Trophoblast cell (in vitro differentiated cells and primary cell): ENCODE measurements at regions not wholly inside any gene's neighbourhood (a gene's known extent, or its start where the extent isn't known, plus 50 kb on each side); places are given as distances from the start of the nearest gene placed in this dataset.

Experiments used
- DNase-seq, 2 donors: peaks; one replicate each; pipeline ENCODE4 v3.0.0-alpha.2; 2016
- H2AFZ ChIP-seq: 2 replicates; pipeline ENCODE4 v1.6.1; 2013; ENCODE audit warnings: low read length, moderate library complexity, mild to moderate bottlenecking; ENCODE audit not compliant: insufficient read depth, poor library complexity
- H2AK5ac ChIP-seq: 2 replicates; pipeline ENCODE4 v1.6.1; 2013; ENCODE audit warnings: mild to moderate bottlenecking, low read length
- H2BK120ac ChIP-seq: 2 replicates; pipeline ENCODE4 v1.6.1; 2013; ENCODE audit warnings: low read length, mild to moderate bottlenecking, moderate library complexity; ENCODE audit not compliant: insufficient read depth, poor library complexity
- H2BK12ac ChIP-seq: 2 replicates; pipeline ENCODE4 v1.6.1; 2013; ENCODE audit warnings: mild to moderate bottlenecking, low read length, moderate library complexity
- H2BK5ac ChIP-seq: 2 replicates; pipeline ENCODE4 v1.6.1; 2013; ENCODE audit warnings: low read length, low read depth, moderate library complexity, mild to moderate bottlenecking; ENCODE audit not compliant: poor library complexity
- H3K14ac ChIP-seq: 2 replicates; pipeline ENCODE4 v1.6.1; 2013; ENCODE audit warnings: mild to moderate bottlenecking, low read length
- H3K18ac ChIP-seq: 2 replicates; pipeline ENCODE4 v1.6.1; 2013; ENCODE audit warnings: mild to moderate bottlenecking, low read length
- H3K23ac ChIP-seq: 2 replicates; pipeline ENCODE4 v1.6.1; 2013; ENCODE audit warnings: low read length
- H3K27ac ChIP-seq: 2 replicates; pipeline ENCODE4 v1.5.1; 2013; ENCODE audit warnings: low read depth, mild to moderate bottlenecking, inconsistent platforms, low read length, moderate library complexity
- H3K27me3 ChIP-seq: 2 replicates; pipeline ENCODE4 v1.6.1; 2013; ENCODE audit warnings: inconsistent platforms, mild to moderate bottlenecking, low read length, moderate library complexity; ENCODE audit not compliant: insufficient read depth
- H3K36me3 ChIP-seq, 2 experiments: 1 replicate in 1 of 2; 2 replicates in 1 of 2; pipeline ENCODE4 v1.6.1; 2013; ENCODE audit warnings: low read length in 2 of 2, mild to moderate bottlenecking in 2 of 2, moderate library complexity in 1 of 2; ENCODE audit not compliant: insufficient read depth in 2 of 2, control insufficient read depth in 1 of 2
- H3K4ac ChIP-seq: 2 replicates; pipeline ENCODE4 v1.6.1; 2013; ENCODE audit warnings: low read depth, mild to moderate bottlenecking, low read length, moderate library complexity
- H3K4me1 ChIP-seq, 2 experiments: 1 replicate in 1 of 2; 2 replicates in 1 of 2; pipeline ENCODE4 v1.6.1; 2013; ENCODE audit warnings: low read length in 2 of 2, mild to moderate bottlenecking in 2 of 2, moderate library complexity in 1 of 2; ENCODE audit not compliant: insufficient read depth in 2 of 2, control insufficient read depth in 1 of 2
- H3K4me2 ChIP-seq: 2 replicates; pipeline ENCODE4 v1.6.1; 2013; ENCODE audit warnings: inconsistent platforms, mild to moderate bottlenecking, low read length, moderate library complexity
- H3K4me3 ChIP-seq: 2 replicates; pipeline ENCODE4 v1.5.1; 2013; ENCODE audit warnings: mild to moderate bottlenecking, low read depth, low read length, inconsistent platforms
- H3K79me1 ChIP-seq: one replicate; pipeline ENCODE4 v1.6.1; 2013; ENCODE audit warnings: low read length
- H3K79me2 ChIP-seq: 2 replicates; pipeline ENCODE4 v1.6.1; 2013; ENCODE audit warnings: low read length, mild to moderate bottlenecking; ENCODE audit not compliant: control insufficient read depth, insufficient read depth, poor library complexity
- H3K9ac ChIP-seq: 2 replicates; pipeline ENCODE4 v1.6.1; 2013; ENCODE audit warnings: mild to moderate bottlenecking, low read length
- H3K9me3 ChIP-seq: 2 replicates; pipeline ENCODE4 v1.6.1; 2013; ENCODE audit warnings: low read depth, mild to moderate bottlenecking, control low read depth, inconsistent platforms, low read length; ENCODE audit not compliant: insufficient read depth
- H4K12ac ChIP-seq: 2 replicates; pipeline ENCODE4 v1.6.1; 2013; ENCODE audit warnings: low read depth, mild to moderate bottlenecking, low read length, moderate library complexity
- H4K8ac ChIP-seq: 2 replicates; pipeline ENCODE4 v1.6.1; 2013; ENCODE audit warnings: low read depth, mild to moderate bottlenecking, low read length, moderate library complexity
- H4K91ac ChIP-seq: one replicate; pipeline ENCODE4 v1.6.1; 2013; ENCODE audit warnings: low read depth, mild to moderate bottlenecking, low read length, moderate library complexity
- WGBS: extraction: QIAGEN DNeasy Blood & Tissue Kit; methylation state at CpG from one replicate; pipeline ENCODE4 v1.1.7; 2013; ENCODE audit warnings: missing lambda C conversion rate; ENCODE audit not compliant: insufficient read length, insufficient coverage; ENCODE audit errors: extremely low coverage; 5-methylcytosine and 5-hydroxymethylcytosine counted together

- Histone ChIP-seq H4K91ac (no peak overlapping the region), H3K79me2 (no peaks in the 10 kb centered on the region), H3K9ac (no peak overlapping the region), H3K18ac (no peak overlapping the region), H3K79me1 (no peaks in the 10 kb centered on the region), H4K8ac (no peak overlapping the region), H3K27ac (no peak overlapping the region), H3K4me2 (no peak overlapping the region), H2BK5ac (no peak overlapping the region), H3K4me3 (no peak overlapping the region), H2AFZ (no peak overlapping the region), H3K4me1 (no peaks in the 10 kb centered on the region), H4K12ac (no peak overlapping the region), H2BK12ac (no peak overlapping the region), H3K27me3 (no peaks in the 10 kb centered on the region), H3K36me3 (no peaks in the 10 kb centered on the region), H2AK5ac (no peak overlapping the region), H3K9me3 (no peaks in the 10 kb centered on the region), H3K14ac (no peak overlapping the region), H3K23ac (no peak overlapping the region), H3K4ac (no peak overlapping the region), H2BK120ac (no peak overlapping the region)
- WGBS: no CpG with 5 or more reads among the region's 4 CpGs
- no peak for DNase-seq
Measured at GRCh38 chr6:159557031-159557430, 136.0 kb downstream of the SOD2 start.

DNA sequence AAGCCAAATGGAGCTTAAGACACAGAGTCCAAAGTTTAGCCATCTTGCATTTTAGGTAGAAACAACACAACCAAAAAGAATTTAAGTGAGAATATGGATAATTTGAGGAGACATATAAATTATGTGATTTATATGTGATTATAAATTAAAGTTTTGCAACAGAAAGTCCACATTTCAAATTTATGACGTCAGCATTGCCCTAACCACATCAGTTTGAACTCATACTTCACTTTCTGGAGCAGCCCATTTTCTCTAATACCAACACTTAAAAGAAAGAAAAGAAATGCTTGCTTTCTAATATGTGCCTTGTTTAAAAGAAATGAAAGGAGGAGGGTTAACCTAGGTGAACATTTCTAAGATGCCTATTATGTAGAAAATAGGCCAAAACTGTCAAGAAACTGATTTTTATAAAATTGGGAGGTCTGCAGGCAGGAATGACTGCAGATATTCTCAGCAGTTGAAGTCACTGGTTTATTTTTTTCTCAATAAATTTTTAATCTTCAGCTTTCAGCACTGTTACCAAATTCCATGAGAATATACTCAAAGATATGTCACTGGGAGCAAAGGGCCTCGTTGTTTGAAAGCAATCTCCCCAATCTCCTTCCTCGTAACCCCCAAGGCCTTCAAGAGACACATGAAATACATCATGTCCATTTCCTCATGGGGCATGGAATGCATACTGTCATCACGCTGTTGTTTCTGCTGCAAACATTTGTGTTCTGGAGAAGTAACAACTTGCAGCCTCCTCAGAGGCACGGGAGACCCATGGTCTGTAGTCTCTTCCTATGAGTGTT, 137.8 kb downstream of the SOD2 start:
- Histone ChIP-seq H2AFZ (no peak overlapping the region), H3K79me1 (no peaks in the 10 kb centered on the region), H2BK120ac (no peak overlapping the region), H3K4me1 (no peaks in the 10 kb centered on the region), H3K4ac (no peak overlapping the region), H2BK12ac (no peak overlapping the region), H3K4me3 (no peak overlapping the region), H3K79me2 (no peaks in the 10 kb centered on the region), H3K23ac (no peak overlapping the region), H3K36me3 (no peaks in the 10 kb centered on the region), H2BK5ac (no peak overlapping the region), H4K8ac (no peak overlapping the region), H3K18ac (no peak overlapping the region), H4K12ac (no peak overlapping the region), H2AK5ac (no peak overlapping the region), H3K9ac (no peak overlapping the region), H3K9me3 (no peaks in the 10 kb centered on the region), H3K27ac (no peak overlapping the region), H4K91ac (no peak overlapping the region), H3K27me3 (no peaks in the 10 kb centered on the region), H3K4me2 (no peak overlapping the region), H3K14ac (no peak overlapping the region)
- DNase-seq: no peak
- no CpG with 5 or more reads among the region's 5 CpGs for WGBS

DNA sequence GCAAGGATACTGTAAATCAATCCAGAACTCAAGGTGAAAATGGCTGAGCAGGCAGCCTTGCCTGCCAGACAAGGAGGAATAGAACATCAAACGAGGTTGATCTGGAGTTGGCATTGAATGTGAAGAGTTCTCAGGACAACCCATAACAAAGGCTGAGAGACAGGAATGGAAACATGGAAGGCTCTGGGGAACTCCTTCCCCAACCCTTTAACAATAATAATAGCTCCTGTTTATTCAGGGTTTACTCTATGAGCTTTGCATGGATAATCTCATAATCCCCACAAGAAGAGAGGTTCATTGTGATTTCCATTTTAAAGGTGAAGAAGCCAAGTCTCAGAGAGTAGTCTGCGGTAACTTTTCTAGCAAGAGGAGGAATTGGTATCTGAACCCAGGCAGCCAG, 151.7 kb downstream of the SOD2 start:
- H3K4me2 ChIP-seq: no peak overlapping the region
- H3K79me2 ChIP-seq: no peaks in the 10 kb centered on the region
- H3K9ac ChIP-seq: no peak overlapping the region
- no peak overlapping the region for H2AK5ac ChIP-seq
- H3K4me1 ChIP-seq: no peaks in the 10 kb centered on the region
- no peak overlapping the region for H3K18ac ChIP-seq
- H2BK12ac ChIP-seq: no peak overlapping the region
- no peaks in the 10 kb centered on the region for H3K79me1 ChIP-seq
- no peak overlapping the region for H2BK120ac ChIP-seq
- H3K27me3 ChIP-seq: no peaks in the 10 kb centered on the region
- no peak overlapping the region for H4K8ac ChIP-seq
- no peaks in the 10 kb centered on the region for H3K9me3 ChIP-seq
- H3K23ac ChIP-seq: no peak overlapping the region
- no peaks in the 10 kb centered on the region for H3K36me3 ChIP-seq
- H2BK5ac ChIP-seq: no peak overlapping the region
- H3K27ac ChIP-seq: no peak overlapping the region
- H3K4ac ChIP-seq: no peak overlapping the region
- H4K12ac ChIP-seq: no peak overlapping the region
- no peak overlapping the region for H3K4me3 ChIP-seq
- H3K14ac ChIP-seq: no peak overlapping the region
- WGBS: no CpG with 5 or more reads among the region's 2 CpGs
- DNase-seq: no peak
- no peak overlapping the region for H4K91ac ChIP-seq
- no peak overlapping the region for H2AFZ ChIP-seq

DNA sequence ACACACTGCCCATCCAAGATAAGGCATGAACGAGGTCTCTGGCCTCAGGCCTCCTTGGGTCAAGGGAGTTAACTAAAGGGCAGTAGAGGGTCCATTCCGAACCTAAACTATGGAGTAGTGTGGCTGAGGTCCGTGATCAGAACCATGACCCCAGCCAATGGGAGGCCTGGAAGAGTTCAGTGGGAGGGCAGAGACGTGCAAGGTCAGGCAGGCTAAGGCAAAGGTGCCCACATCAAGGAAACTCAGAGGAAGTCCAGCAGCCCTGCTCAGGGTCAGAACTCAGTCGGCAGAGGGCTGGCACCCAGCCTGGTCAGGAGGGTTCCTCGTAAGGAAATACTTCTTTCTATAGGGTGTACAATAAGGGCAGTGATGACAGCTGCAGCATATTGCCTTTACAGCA, 152.2 kb downstream of the SOD2 start:
- Histone ChIP-seq H3K4me2 (no peak overlapping the region), H3K4me3 (no peak overlapping the region), H3K9ac (no peak overlapping the region), H3K27ac (no peak overlapping the region), H3K14ac (no peak overlapping the region), H2BK5ac (no peak overlapping the region), H4K91ac (no peak overlapping the region), H3K79me1 (no peaks in the 10 kb centered on the region), H4K8ac (no peak overlapping the region), H4K12ac (no peak overlapping the region), H3K36me3 (no peaks in the 10 kb centered on the region), H2AFZ (no peak overlapping the region), H2AK5ac (no peak overlapping the region), H3K4ac (no peak overlapping the region), H2BK12ac (no peak overlapping the region), H3K79me2 (no peaks in the 10 kb centered on the region), H3K9me3 (no peaks in the 10 kb centered on the region), H3K4me1 (no peaks in the 10 kb centered on the region), H2BK120ac (no peak overlapping the region), H3K18ac (no peak overlapping the region), H3K27me3 (no peaks in the 10 kb centered on the region), H3K23ac (no peak overlapping the region)
- WGBS: no CpG with 5 or more reads among the region's 6 CpGs
- no peak for DNase-seq
